Activated CD8-positive, alpha-beta T cell treated with anti-CD3 and anti-CD28 coated beads for 36 hours (primary cell): ENCODE measurements at regions not wholly inside any gene's neighbourhood (a gene's known extent, or its start where the extent isn't known, plus 50 kb on each side); places are given as distances from the start of the nearest gene placed in this dataset.

ENCODE experiments used
- ATAC-seq: fragments of 200-7000 bp; cut with Tn5 transposase; one replicate; pipeline ENCODE4 v1.10.0; 2021; ENCODE audit warnings: mild to moderate bottlenecking, moderate library complexity
- CTCF ChIA-PET: fragments of 350-600 bp; sonication (Branson Sonifier 250); formaldehyde crosslinking; loops from one replicate; lab custom pipeline; 2021; ENCODE audit warnings: antibody characterized with exemption; lab: Charles Lee
- POLR2A ChIA-PET: fragments of 350-600 bp; sonication (Branson Sonifier 250); formaldehyde crosslinking; loops from one replicate; lab custom pipeline; 2021; ENCODE audit warnings: antibody characterized with exemption; lab: Charles Lee
- DNase-seq: peaks from one replicate; pipeline ENCODE4 v3.0.0-alpha.2; 2020
- H3K27ac Mint-ChIP-seq: one replicate; pipeline ENCODE4 v1.8.0; 2021; ENCODE audit warnings: mild to moderate bottlenecking, mixed read lengths
- H3K27me3 Mint-ChIP-seq: one replicate; pipeline ENCODE4 v1.8.0; 2021; ENCODE audit warnings: mixed read lengths
- H3K36me3 Mint-ChIP-seq: one replicate; pipeline ENCODE4 v1.8.0; 2021; ENCODE audit warnings: low read depth, mixed read lengths
- H3K4me1 Mint-ChIP-seq: one replicate; pipeline ENCODE4 v1.8.0; 2021; ENCODE audit warnings: low read depth, mixed read lengths
- H3K4me3 Mint-ChIP-seq: one replicate; pipeline ENCODE4 v1.8.0; 2021; ENCODE audit warnings: mild to moderate bottlenecking, moderate library complexity, mixed read lengths
- H3K9me3 Mint-ChIP-seq: one replicate; pipeline ENCODE4 v1.8.0; 2021; ENCODE audit warnings: mixed read lengths
- intact Hi-C: fragments of 100-400 bp; cut with micrococcal nuclease; formaldehyde crosslinking; loops from one replicate; pipeline ENCODE4 v1.10.0; 2022
- TF ChIP-seq, protein P1 (sequence below): fragments of 200-600 bp; IDR thresholded peaks from one replicate; pipeline ENCODE4 v1.8.0; 2022; ENCODE audit warnings: antibody characterized with exemption, mild to moderate bottlenecking

DNA sequence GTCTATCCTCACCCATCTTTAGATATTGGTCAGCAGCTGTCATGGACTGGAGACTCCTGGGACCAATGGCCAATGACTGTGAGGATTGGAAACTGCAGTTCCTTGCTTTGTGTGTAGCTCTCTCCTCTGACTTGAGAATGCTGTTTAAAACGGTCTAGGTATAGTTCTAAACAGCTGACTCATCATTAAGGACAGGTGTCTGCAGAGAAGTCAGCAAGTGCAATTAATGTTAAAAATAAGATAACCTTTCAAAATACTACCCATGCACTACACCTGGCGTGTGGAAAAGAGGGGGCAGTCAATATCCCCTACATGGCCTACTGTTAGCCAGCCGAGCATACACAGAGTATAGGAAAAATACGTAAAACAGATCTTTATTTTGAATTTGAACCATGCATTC lies 115.4 kb upstream of the TAB2 start:
- Mint-ChIP-seq H3K4me1 (peaks cover 2% of the 10 kb centered on the region), H3K4me3 (no peak overlapping the region), H3K9me3 (peaks cover 23% of the 10 kb centered on the region), H3K36me3 (peaks cover 4% of the 10 kb centered on the region), H3K27ac (no peak overlapping the region), H3K27me3 (no peaks in the 10 kb centered on the region)
- DNase-seq: no peak
- ChIA-PET POLR2A (no interaction called here), CTCF (no interaction called here)
- ATAC-seq: no peak
- intact Hi-C loops: no loop called here
- TF ChIP-seq, protein P1, sequence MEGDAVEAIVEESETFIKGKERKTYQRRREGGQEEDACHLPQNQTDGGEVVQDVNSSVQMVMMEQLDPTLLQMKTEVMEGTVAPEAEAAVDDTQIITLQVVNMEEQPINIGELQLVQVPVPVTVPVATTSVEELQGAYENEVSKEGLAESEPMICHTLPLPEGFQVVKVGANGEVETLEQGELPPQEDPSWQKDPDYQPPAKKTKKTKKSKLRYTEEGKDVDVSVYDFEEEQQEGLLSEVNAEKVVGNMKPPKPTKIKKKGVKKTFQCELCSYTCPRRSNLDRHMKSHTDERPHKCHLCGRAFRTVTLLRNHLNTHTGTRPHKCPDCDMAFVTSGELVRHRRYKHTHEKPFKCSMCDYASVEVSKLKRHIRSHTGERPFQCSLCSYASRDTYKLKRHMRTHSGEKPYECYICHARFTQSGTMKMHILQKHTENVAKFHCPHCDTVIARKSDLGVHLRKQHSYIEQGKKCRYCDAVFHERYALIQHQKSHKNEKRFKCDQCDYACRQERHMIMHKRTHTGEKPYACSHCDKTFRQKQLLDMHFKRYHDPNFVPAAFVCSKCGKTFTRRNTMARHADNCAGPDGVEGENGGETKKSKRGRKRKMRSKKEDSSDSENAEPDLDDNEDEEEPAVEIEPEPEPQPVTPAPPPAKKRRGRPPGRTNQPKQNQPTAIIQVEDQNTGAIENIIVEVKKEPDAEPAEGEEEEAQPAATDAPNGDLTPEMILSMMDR: no peak

DNA sequence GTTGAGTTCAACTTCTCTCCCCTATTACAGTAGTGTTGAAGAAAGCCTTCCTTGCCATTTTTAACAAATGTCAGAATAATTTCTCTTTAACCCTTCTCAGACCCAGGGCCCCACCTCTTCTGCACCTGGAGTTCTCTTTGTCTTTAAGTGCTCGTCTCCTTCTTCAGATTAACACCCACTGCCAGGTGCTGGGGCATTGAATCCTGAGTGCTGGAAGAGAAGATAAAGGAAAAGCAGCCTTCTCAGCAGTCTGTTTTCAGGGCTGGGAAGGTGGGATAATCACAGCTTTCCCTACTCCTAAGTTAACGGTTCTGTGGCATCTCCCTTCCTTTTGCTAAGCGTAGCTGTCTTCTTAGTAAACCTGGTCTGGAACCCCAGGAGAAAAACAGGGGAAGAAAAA lies 114.6 kb upstream of the TAB2 start:
- ATAC-seq: no peak
- Mint-ChIP-seq H3K4me1 (peaks cover 2% of the 10 kb centered on the region), H3K9me3 (peaks cover 18% of the 10 kb centered on the region), H3K4me3 (no peak overlapping the region), H3K36me3 (peaks cover 4% of the 10 kb centered on the region), H3K27me3 (no peaks in the 10 kb centered on the region), H3K27ac (no peak overlapping the region)
- intact Hi-C loops: no loop called here
- TF ChIP-seq, protein P1: no peak
- DNase-seq: no peak
- ChIA-PET CTCF (no interaction called here), POLR2A (no interaction called here)

GRCh38 chr6:149203509-149203908 lies 114.0 kb upstream of the TAB2 start:
- peaks cover 4% of the 10 kb centered on the region for H3K36me3 Mint-ChIP-seq
- intact Hi-C loops: no loop called here
- TF ChIP-seq, protein P1: no peak
- DNase-seq (no peak), ATAC-seq (no peak)
- CTCF ChIA-PET: no interaction called here
- H3K27me3 Mint-ChIP-seq: no peaks in the 10 kb centered on the region
- POLR2A ChIA-PET: no interaction called here
- H3K4me3 Mint-ChIP-seq: no peak overlapping the region
- no peak overlapping the region for H3K27ac Mint-ChIP-seq
- H3K9me3 Mint-ChIP-seq: peaks cover 14% of the 10 kb centered on the region
- peaks cover 2% of the 10 kb centered on the region for H3K4me1 Mint-ChIP-seq

- Mint-ChIP-seq H3K9me3 (no peaks in the 10 kb centered on the region), H3K27me3 (no peaks in the 10 kb centered on the region), H3K36me3 (peaks cover 5% of the 10 kb centered on the region), H3K27ac (no peak overlapping the region), H3K4me3 (no peak overlapping the region), H3K4me1 (peaks cover 2% of the 10 kb centered on the region)
- ATAC-seq: no peak
- DNase-seq: no peak
- TF ChIP-seq, protein P1: no peak
- intact Hi-C loops: no loop called here
- ChIA-PET CTCF (interaction anchor here (1.2 to 2.1 kb wide), 3 partner anchors 10 to 123 kb away, joined by 4 to 5 read pairs (median 4); no protein-coding TSS in a partner anchor), POLR2A (interaction anchor here (0.9 kb wide), 1 partner anchor 14 kb away, joined by 3 read pairs; no protein-coding TSS in a partner anchor)
Measured at GRCh38 chr6:149208134-149208601, 109.3 kb upstream of the TAB2 start.

GRCh38 chr6:149209871-149210775 lies 107.4 kb upstream of the TAB2 start:
- intact Hi-C loops: loop anchor here (5.0 kb wide), 1 partner anchor 132 kb away; no protein-coding TSS in a partner anchor
- H3K4me1 Mint-ChIP-seq: no peaks in the 10 kb centered on the region
- H3K27me3 Mint-ChIP-seq: no peaks in the 10 kb centered on the region
- peaks cover 5% of the 10 kb centered on the region for H3K36me3 Mint-ChIP-seq
- peak overlapping the region; percentile 34 for H3K27ac Mint-ChIP-seq
- POLR2A ChIA-PET: interaction anchor here (0.6 to 1.3 kb wide), 6 partner anchors 30 to 424 kb away, joined by 3 to 5 read pairs (median 4); partner anchors contain the start of gene TAB2
- peak; percentile 53 for ATAC-seq
- peak; percentile 32 for DNase-seq
- TF ChIP-seq, protein P1: no peak
- CTCF ChIA-PET: interaction anchor here (1.2 to 2.1 kb wide), 3 partner anchors 20 to 221 kb away, joined by 4 to 5 read pairs (median 5); no protein-coding TSS in a partner anchor
- H3K4me3 Mint-ChIP-seq: peak overlapping the region; percentile 17
- H3K9me3 Mint-ChIP-seq: no peaks in the 10 kb centered on the region
